DMS 273 (cell line): ENCODE measurements at regions not wholly inside any gene's neighbourhood (a gene's known extent, or its start where the extent isn't known, plus 50 kb on each side); places are given as distances from the start of the nearest gene placed in this dataset.
"Not testable (repeated sequence)": the region's sequence is repeated elsewhere in the genome, so short reads cannot be mapped to it uniquely, and the experiment has no call there.

Experiments
- DNase-seq: peaks from one replicate; lab custom pipeline; 2025; ENCODE audit not compliant: unreplicated experiment; lab: John Stamatoyannopoulos, UW

DNA sequence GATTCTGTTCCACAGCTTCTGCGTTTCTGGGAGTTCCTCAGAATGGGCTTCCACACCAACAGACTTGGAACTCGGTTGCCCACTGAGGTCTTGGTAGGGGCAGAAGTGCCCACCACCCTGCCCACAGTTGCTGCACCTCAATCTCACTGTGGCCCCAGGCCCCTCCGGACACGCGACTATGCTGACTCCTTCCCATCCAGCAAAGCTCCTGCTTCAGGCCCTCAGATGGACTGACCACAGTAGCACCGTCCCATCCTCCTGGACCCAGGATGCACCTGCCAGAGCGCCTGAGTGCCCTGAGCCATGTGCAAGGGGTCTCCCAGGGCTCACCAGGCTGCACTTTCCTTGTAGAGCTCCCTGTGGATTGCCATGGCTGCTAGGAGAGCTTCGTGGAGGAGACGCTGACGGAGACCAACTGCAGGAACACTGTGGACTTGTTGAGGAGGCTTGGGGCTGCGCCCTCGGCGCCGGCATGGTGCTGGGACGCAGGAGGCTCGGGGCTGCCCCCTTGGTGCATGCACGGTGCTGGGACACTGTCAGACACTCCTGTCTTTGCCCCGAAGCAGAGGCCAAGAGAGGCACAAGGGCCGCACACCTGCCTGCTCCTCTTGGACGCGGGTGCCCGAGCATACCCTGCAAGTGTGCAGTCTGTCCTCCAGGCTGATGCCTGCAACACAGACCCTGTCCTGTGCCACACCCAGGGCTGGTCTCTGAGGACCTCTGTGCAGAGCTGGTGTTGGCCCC lies 201.3 kb downstream of the LIPI start:
- not testable (repeated sequence) for DNase-seq

DNA sequence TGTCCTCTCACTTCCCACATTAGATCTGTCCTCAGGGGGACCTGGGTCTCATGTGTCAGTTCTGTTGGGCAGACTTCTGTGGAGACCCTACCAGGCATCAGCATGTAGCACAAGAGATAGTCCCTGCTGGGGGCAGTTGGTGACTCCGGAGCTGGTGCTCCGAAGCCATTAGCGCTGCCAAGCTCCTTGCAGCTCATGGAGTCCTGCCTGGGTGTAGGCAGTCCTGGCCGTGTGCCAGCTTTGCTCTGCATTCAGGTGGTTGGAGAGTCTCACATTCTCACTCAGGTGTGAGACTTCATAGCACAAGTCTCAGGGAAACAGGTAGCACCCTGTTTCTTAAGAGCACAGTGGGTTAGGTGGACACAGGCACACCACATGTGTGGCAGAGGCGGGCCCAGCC lies 202.3 kb downstream of the LIPI start:
- DNase-seq = not testable (repeated sequence)

GRCh38 chr21:14008006-14008405 lies 202.7 kb downstream of the LIPI start:
- DNase-seq = not testable (repeated sequence)

- not testable (repeated sequence) for DNase-seq
Observed at GRCh38 chr21:14006144-14006543, 204.6 kb downstream of the LIPI start.

DNA sequence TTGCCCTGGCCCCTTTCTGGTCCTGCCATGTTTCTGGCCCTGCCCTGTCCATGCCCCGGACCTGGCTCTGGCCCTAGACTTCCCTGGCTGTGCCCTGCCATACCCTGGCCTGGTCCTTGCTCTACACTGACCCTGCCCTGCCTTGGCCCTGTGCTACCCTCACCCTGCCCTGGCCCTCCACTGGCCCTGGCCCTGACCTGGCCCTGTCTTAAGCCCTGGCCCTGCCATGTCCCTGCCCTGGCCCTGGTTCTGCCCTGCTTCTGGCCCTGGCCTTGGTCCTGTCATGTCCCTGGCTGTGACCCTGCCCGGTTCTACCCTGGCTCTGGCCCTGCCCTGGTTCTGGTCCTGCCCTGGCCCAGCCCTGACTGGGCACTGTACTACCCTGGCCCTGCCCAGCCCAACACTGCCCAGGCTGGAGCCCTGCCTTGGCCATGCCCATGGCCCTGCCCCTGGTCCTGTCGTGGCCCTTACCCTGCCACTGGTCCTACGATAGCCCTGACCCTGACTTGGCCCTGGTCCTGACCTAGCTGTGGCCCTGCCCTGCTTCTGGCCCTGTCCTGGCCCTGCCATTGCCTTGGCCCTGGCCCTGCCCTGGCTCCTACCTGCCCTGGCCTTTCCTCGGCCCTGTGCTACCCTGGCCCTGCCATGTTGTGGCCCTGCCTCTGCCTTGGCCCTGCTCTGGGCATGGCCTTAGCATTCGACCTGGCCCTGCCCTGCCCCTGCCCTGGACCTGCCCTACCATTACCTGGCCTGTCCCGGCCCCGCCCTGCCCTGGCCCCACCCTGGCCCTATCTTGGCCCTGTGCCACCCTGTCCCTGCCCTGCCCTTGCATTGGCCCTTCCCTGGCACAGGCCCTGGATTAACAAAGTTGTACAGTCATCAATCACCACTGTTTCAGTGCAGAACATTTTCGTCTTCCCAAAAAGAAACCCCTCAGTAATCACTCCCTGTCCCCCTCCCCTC lies 223.5 kb downstream of the LIPI start:
- not testable (repeated sequence) for DNase-seq

GRCh38 chr21:13985865-13986863 lies 224.6 kb downstream of the LIPI start:
- not testable (repeated sequence) for DNase-seq

- DNase-seq = not testable (repeated sequence)
Observed at GRCh38 chr21:13985137-13985864, 225.5 kb downstream of the LIPI start.

- DNase-seq = not testable (repeated sequence)
Observed at GRCh38 chr21:13984728-13985127, 226.0 kb downstream of the LIPI start.

GRCh38 chr21:13981176-13982087 lies 229.3 kb downstream of the LIPI start:
- not testable (repeated sequence) for DNase-seq

- peak; percentile 83 for DNase-seq
Observed at GRCh38 chr21:13980115-13980662, 230.6 kb downstream of the LIPI start.

- not testable (repeated sequence) for DNase-seq
Observed at GRCh38 chr21:13979608-13980007, 231.1 kb downstream of the LIPI start.

DNA sequence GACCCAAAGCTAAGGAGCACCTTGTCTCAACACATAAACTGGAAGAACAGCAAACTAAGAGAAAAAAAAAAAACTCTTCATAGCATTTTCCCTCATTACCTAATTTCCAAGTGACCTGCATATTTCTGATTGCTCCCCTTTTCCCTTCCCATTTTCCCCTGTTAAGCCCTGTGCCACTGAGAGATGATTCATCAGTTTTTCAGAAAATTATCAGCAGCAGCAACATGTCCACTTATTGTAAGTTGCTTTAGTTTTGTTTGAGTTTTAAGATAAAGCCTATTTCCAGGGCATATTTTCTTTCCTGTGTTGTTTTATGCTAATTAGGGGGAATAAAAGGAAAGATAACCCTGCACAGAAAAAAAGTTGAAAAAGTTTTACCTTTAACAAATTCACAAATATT lies 236.2 kb downstream of the LIPI start:
- DNase-seq = not testable (repeated sequence)

- DNase-seq = not testable (repeated sequence)
Observed at GRCh38 chr21:13969853-13970252, 240.9 kb downstream of the LIPI start.

- DNase-seq = not testable (repeated sequence)
Observed at GRCh38 chr21:13969002-13969401, 241.8 kb downstream of the LIPI start.

GRCh38 chr21:13963259-13963658 lies 247.5 kb downstream of the LIPI start:
- not testable (repeated sequence) for DNase-seq

DNA sequence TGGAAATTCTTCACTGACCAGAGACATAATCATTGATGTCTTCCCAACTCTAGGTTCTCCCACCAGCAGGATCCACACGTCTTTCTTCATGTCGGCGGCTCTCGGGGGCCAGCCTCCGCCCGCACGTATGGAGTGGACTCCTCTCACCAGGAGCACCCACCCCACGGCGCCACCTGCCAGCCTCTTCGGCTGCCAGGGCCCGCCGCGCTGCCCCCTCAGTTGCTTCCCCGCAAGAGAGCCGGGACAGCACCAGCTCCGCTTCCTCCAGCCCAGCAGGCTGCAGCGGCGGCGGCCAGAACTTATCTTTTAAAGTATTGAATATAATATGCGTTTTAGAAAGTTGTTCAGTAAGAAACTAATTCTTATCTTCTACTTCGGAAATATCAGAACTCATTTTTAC lies 273.5 kb downstream of the LIPI start:
- DNase-seq = peak; percentile 2

- DNase-seq = not testable (repeated sequence)
Observed at GRCh38 chr21:13936033-13936937, 274.5 kb downstream of the LIPI start.
